ENCODE measurements at regions not wholly inside any gene's neighbourhood (a gene's known extent, or its start where the extent isn't known, plus 50 kb on each side); places are given as distances from the start of the nearest gene placed in this dataset.

DNA sequence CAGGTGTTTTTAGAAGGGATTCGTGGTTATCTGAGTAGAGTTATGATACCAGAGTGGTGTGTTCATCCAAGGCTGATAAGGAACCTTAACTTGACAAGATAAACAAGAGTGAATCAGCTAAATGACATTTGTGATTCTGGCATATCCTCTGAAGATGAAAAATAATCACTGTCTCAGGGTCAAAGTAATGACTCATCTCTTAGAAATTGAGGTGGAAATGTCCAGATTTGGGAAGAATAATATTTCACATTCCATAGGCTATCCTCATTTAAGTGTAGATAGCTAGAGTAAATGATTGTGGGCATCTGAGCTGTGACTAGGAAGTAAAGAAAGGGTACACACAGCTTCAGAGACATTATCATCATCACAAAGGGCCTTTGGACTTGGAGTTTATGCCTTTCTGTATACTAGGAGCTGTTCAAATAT, 255.7 kb downstream of the GJA1 start (continued):
- TF ChIP-seq, protein P1, sequence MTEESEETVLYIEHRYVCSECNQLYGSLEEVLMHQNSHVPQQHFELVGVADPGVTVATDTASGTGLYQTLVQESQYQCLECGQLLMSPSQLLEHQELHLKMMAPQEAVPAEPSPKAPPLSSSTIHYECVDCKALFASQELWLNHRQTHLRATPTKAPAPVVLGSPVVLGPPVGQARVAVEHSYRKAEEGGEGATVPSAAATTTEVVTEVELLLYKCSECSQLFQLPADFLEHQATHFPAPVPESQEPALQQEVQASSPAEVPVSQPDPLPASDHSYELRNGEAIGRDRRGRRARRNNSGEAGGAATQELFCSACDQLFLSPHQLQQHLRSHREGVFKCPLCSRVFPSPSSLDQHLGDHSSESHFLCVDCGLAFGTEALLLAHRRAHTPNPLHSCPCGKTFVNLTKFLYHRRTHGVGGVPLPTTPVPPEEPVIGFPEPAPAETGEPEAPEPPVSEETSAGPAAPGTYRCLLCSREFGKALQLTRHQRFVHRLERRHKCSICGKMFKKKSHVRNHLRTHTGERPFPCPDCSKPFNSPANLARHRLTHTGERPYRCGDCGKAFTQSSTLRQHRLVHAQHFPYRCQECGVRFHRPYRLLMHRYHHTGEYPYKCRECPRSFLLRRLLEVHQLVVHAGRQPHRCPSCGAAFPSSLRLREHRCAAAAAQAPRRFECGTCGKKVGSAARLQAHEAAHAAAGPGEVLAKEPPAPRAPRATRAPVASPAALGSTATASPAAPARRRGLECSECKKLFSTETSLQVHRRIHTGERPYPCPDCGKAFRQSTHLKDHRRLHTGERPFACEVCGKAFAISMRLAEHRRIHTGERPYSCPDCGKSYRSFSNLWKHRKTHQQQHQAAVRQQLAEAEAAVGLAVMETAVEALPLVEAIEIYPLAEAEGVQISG (CRISPR knock-in tag; IDR thresholded peaks at IDR 0.05) = no peak
- TF ChIP-seq, protein P2, sequence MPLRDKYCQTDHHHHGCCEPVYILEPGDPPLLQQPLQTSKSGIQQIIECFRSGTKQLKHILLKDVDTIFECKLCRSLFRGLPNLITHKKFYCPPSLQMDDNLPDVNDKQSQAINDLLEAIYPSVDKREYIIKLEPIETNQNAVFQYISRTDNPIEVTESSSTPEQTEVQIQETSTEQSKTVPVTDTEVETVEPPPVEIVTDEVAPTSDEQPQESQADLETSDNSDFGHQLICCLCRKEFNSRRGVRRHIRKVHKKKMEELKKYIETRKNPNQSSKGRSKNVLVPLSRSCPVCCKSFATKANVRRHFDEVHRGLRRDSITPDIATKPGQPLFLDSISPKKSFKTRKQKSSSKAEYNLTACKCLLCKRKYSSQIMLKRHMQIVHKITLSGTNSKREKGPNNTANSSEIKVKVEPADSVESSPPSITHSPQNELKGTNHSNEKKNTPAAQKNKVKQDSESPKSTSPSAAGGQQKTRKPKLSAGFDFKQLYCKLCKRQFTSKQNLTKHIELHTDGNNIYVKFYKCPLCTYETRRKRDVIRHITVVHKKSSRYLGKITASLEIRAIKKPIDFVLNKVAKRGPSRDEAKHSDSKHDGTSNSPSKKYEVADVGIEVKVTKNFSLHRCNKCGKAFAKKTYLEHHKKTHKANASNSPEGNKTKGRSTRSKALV (CRISPR knock-in tag; IDR thresholded peaks at IDR 0.05) = no peak
- TF ChIP-seq, protein P3, sequence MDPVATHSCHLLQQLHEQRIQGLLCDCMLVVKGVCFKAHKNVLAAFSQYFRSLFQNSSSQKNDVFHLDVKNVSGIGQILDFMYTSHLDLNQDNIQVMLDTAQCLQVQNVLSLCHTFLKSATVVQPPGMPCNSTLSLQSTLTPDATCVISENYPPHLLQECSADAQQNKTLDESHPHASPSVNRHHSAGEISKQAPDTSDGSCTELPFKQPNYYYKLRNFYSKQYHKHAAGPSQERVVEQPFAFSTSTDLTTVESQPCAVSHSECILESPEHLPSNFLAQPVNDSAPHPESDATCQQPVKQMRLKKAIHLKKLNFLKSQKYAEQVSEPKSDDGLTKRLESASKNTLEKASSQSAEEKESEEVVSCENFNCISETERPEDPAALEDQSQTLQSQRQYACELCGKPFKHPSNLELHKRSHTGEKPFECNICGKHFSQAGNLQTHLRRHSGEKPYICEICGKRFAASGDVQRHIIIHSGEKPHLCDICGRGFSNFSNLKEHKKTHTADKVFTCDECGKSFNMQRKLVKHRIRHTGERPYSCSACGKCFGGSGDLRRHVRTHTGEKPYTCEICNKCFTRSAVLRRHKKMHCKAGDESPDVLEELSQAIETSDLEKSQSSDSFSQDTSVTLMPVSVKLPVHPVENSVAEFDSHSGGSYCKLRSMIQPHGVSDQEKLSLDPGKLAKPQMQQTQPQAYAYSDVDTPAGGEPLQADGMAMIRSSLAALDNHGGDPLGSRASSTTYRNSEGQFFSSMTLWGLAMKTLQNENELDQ (CRISPR knock-in tag; IDR thresholded peaks at IDR 0.05; ENCODE audit: borderline replicate concordance) = no peak

DNA sequence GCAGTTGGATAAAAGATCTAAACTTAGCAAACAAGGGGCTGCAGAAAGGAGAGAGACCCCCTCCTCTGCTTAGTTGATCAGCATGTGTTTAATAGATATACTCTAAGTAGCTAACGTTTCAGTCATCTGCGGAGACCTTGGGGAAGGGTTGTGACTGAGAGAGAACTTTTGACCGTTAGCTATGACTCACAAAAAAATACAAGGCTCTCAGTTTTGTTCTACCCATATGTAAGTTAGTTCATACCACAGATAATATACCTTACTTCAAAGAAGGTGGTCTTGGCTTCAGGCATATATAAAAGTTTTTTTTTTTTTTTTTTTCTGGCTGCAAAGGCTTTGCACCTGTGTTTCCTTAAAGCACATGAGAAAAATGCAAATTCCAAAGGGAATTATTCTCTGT, 258.9 kb downstream of the GJA1 start:
- Histone ChIP-seq H3K36me3 (replicated peaks in 1 of 2; ENCODE audit: control insufficient read depth in 1 of 2, insufficient read depth in 2 of 2, low read length in 2 of 2) (no peaks in the 10 kb centered on the region), H3K9ac (ENCODE audit: insufficient read depth, low read depth, low read length) (no peak overlapping the region), H3K79me2 (ENCODE audit: insufficient read depth, low read length) (no peaks in the 10 kb centered on the region), H3K4me3 (replicated peaks in 1 of 3; ENCODE audit: insufficient read depth in 1 of 3, low read depth in 2 of 3, low read length in 3 of 3) (no peak overlapping the region), H4K20me1 (ENCODE audit: insufficient read depth, low read length) (no peaks in the 10 kb centered on the region), H2AFZ (ENCODE audit: low read length) (no peak overlapping the region), H3K4me2 (ENCODE audit: low read depth, low read length) (no peak overlapping the region), H3K27me3 (ENCODE audit: control insufficient read depth in 1 of 2, insufficient read depth in 2 of 2, low read length in 2 of 2) (no peaks in the 10 kb centered on the region), H3K4me1 (ENCODE audit: insufficient read depth, low read length) (no peaks in the 10 kb centered on the region), H3K9me3 (ENCODE audit: low read length) (no peaks in the 10 kb centered on the region), H3K27ac (ENCODE audit: extremely low read length, insufficient read depth, low read length) (no peak overlapping the region)
- ChIA-PET POLR2A (no interaction called here), CTCF (ENCODE audit: low intra/inter-chr PET ratio, low total read pairs) (no interaction called here)
- no peak for DNase-seq (ENCODE audit: low spot score)
- FAIRE-seq = no peak
- no TSS peak for BruUV-seq (replicated peaks)
- ATAC-seq = no peak
- in situ Hi-C loops (cut with HindIII; ENCODE audit: extremely low pct_ligation_motif_present, low pct_unique_long_range_greater_than_20kb) = no loop called here
- intact Hi-C loops (cut with micrococcal nuclease; ENCODE audit: unreplicated experiment) = no loop called here
- WGBS (ENCODE audit: low lambda C conversion rate) = 41% methylated on average over 3 of the region's 3 CpGs
- TF ChIP-seq CHCHD3 (CRISPR knock-in tag; IDR thresholded peaks at IDR 0.05) (no peak), ZNF549 (CRISPR knock-in tag; IDR thresholded peaks at IDR 0.05) (no peak), ZNF234 (CRISPR knock-in tag; conservative IDR thresholded peaks at IDR 0.05) (no peak), HCFC1 (IDR thresholded peaks at IDR 0.05; ENCODE audit: low read depth, low read length) (no peak)
- TF ChIP-seq, protein P4, sequence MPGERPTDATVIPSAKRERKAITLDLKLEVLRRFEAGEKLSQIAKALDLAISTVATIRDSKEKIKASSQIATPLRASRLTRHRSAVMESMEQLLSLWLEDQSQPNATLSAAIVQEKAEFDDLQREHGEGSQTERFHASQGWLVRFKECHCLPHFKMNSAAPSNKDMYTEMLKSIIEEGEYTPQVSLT (CRISPR knock-in tag; IDR thresholded peaks at IDR 0.05; ENCODE audit: borderline replicate concordance, low read depth) = no peak
- TF ChIP-seq, protein P5, sequence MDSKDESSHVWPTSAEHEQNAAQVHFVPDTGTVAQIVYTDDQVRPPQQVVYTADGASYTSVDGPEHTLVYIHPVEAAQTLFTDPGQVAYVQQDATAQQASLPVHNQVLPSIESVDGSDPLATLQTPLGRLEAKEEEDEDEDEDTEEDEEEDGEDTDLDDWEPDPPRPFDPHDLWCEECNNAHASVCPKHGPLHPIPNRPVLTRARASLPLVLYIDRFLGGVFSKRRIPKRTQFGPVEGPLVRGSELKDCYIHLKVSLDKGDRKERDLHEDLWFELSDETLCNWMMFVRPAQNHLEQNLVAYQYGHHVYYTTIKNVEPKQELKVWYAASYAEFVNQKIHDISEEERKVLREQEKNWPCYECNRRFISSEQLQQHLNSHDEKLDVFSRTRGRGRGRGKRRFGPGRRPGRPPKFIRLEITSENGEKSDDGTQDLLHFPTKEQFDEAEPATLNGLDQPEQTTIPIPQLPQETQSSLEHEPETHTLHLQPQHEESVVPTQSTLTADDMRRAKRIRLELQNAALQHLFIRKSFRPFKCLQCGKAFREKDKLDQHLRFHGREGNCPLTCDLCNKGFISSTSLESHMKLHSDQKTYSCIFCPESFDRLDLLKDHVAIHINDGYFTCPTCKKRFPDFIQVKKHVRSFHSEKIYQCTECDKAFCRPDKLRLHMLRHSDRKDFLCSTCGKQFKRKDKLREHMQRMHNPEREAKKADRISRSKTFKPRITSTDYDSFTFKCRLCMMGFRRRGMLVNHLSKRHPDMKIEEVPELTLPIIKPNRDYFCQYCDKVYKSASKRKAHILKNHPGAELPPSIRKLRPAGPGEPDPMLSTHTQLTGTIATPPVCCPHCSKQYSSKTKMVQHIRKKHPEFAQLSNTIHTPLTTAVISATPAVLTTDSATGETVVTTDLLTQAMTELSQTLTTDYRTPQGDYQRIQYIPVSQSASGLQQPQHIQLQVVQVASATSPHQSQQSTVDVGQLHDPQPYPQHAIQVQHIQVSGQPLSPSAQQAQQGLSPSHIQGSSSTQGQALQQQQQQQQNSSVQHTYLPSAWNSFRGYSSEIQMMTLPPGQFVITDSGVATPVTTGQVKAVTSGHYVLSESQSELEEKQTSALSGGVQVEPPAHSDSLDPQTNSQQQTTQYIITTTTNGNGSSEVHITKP (CRISPR knock-in tag; IDR thresholded peaks at IDR 0.05; ENCODE audit: low read depth) = no peak
